ENCODE measurements at regions not wholly inside any gene's neighbourhood (a gene's known extent, or its start where the extent isn't known, plus 50 kb on each side); places are given as distances from the start of the nearest gene placed in this dataset.
"Not testable (repeated sequence)": the region's sequence is repeated elsewhere in the genome, so short reads cannot be mapped to it uniquely, and the experiment has no call there.

DNA sequence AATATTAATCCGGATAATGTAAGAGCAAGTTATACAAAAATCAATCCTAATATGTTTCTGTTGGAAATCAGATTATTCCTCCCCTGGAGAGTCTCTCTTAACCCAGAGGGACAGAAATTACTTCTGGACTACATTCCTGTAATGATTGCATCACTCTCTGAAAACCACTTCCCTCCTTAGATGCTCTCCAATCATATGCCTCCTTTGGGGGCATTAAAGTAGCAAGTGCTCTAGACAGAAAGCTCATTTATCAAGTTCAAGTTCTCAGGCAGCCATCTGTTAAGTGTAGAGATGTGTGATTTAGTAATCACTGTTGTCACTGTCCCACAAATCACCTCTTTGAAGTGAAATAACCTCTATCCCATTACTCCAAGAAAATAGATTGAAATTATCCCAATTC lies 247.1 kb downstream of the SLCO4C1 start:
- no peak for DNase-seq (ENCODE audit: low read depth, low spot score)
- no peaks in the 10 kb centered on the region for H3K36me3 ChIP-seq (ENCODE audit: insufficient read depth, insufficient read length, low read length)
- no peak overlapping the region for H3K9ac ChIP-seq (ENCODE audit: insufficient read length, low read depth)
- no peaks in the 10 kb centered on the region for H3K27me3 ChIP-seq (ENCODE audit: insufficient read depth, insufficient read length)
- TF ChIP-seq ZNF274 (IDR thresholded peaks at IDR 0.05; ENCODE audit: low read depth, low read length) (no peak), YY1 (IDR thresholded peaks at IDR 0.05; ENCODE audit: insufficient read depth, insufficient read length) (no peak), SUZ12 (IDR thresholded peaks at IDR 0.05; ENCODE audit: extremely low read depth, insufficient read depth, insufficient read length) (no peak)
- no peaks in the 10 kb centered on the region for H3K9me3 ChIP-seq (ENCODE audit: insufficient read depth, low read length)
- no peaks in the 10 kb centered on the region for H3K4me1 ChIP-seq (ENCODE audit: insufficient read depth, insufficient read length)
- H3K4me3 ChIP-seq (ENCODE audit: insufficient read length, low read depth), result no peak overlapping the region

DNA sequence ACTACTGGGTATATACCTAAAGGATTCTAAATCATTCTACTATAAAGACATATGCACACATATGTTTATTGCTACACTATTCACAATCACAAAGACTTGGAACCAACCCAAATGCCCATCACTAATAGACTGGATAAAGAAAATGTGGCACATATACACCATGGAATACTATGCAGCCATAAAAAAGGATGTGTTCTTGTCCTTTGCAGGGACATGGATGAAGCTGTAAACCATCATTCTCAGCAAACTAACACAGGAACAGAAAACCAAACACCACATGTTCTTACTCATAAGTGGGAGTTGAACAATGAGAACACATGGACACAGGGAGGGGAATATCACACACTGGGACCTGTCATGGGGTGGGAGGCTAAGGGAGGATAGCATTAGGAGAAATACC lies 249.0 kb downstream of the SLCO4C1 start:
- not testable (repeated sequence) for H3K9me3 ChIP-seq (ENCODE audit: insufficient read depth, low read length); H3K27me3 ChIP-seq (ENCODE audit: insufficient read depth, insufficient read length); H3K4me1 ChIP-seq (ENCODE audit: insufficient read depth, insufficient read length); DNase-seq (ENCODE audit: low read depth, low spot score); H3K9ac ChIP-seq (ENCODE audit: insufficient read length, low read depth); H3K36me3 ChIP-seq (ENCODE audit: insufficient read depth, insufficient read length, low read length); H3K4me3 ChIP-seq (ENCODE audit: insufficient read length, low read depth)

DNA sequence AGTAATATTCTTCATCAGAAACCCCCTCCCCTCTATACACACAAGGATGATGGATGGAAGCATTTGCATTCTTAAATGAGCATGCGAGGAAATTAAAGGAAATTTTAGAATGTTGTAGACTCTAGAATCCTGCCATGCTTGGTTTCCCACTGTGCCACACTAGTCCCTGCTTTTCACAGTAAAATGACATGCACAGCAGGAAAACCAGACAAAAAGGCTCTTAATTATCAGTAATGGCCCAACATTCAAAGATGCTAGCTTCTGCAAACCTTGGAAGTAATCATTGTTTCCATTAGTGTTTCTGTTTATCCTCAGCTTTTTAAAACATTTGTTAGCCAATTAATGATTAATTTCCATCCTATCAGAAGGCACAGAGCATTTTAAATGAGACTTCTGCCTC lies 255.8 kb downstream of the SLCO4C1 start:
- H3K27me3 ChIP-seq (ENCODE audit: insufficient read depth, insufficient read length), result no peaks in the 10 kb centered on the region
- H3K9me3 ChIP-seq (ENCODE audit: insufficient read depth, low read length), result no peaks in the 10 kb centered on the region
- H3K4me3 ChIP-seq (ENCODE audit: insufficient read length, low read depth), result no peak overlapping the region
- H3K9ac ChIP-seq (ENCODE audit: insufficient read length, low read depth), result no peak overlapping the region
- H3K36me3 ChIP-seq (ENCODE audit: insufficient read depth, insufficient read length, low read length), result no peaks in the 10 kb centered on the region
- DNase-seq (ENCODE audit: low read depth, low spot score), result no peak
- no peaks in the 10 kb centered on the region for H3K4me1 ChIP-seq (ENCODE audit: insufficient read depth, insufficient read length)
- no peak for TF ChIP-seq SUZ12 (IDR thresholded peaks at IDR 0.05; ENCODE audit: extremely low read depth, insufficient read depth, insufficient read length)
- no peak for TF ChIP-seq YY1 (IDR thresholded peaks at IDR 0.05; ENCODE audit: insufficient read depth, insufficient read length)
- TF ChIP-seq ZNF274 (IDR thresholded peaks at IDR 0.05; ENCODE audit: low read depth, low read length), result no peak

DNA sequence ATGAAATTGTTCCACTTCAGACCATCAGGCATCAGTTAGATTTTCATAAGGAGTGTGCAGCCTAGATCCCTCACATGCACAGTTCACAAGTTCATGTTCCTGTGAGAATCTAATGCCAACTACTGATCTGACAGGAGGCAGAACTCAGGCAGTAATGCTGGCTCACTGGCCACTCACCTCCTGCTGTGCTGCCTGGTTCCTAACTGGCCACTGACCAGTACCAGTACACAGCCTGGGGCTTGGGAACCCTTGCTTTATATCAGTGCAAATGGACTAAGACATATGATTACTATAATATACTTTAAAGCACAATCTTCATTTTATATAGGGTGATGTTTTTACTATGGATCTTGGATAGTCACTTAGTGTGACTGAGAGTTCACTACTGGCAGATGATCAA lies 259.2 kb downstream of the SLCO4C1 start:
- Histone ChIP-seq H3K9me3 (ENCODE audit: insufficient read depth, low read length) (no peaks in the 10 kb centered on the region), H3K4me3 (ENCODE audit: insufficient read length, low read depth) (no peak overlapping the region), H3K9ac (ENCODE audit: insufficient read length, low read depth) (no peak overlapping the region), H3K4me1 (ENCODE audit: insufficient read depth, insufficient read length) (no peaks in the 10 kb centered on the region), H3K27me3 (ENCODE audit: insufficient read depth, insufficient read length) (no peaks in the 10 kb centered on the region), H3K36me3 (ENCODE audit: insufficient read depth, insufficient read length, low read length) (no peaks in the 10 kb centered on the region)
- TF ChIP-seq ZNF274 (IDR thresholded peaks at IDR 0.05; ENCODE audit: low read depth, low read length), result no peak
- no peak for TF ChIP-seq YY1 (IDR thresholded peaks at IDR 0.05; ENCODE audit: insufficient read depth, insufficient read length)
- TF ChIP-seq SUZ12 (IDR thresholded peaks at IDR 0.05; ENCODE audit: extremely low read depth, insufficient read depth, insufficient read length), result no peak
- DNase-seq (ENCODE audit: low read depth, low spot score), result no peak

DNA sequence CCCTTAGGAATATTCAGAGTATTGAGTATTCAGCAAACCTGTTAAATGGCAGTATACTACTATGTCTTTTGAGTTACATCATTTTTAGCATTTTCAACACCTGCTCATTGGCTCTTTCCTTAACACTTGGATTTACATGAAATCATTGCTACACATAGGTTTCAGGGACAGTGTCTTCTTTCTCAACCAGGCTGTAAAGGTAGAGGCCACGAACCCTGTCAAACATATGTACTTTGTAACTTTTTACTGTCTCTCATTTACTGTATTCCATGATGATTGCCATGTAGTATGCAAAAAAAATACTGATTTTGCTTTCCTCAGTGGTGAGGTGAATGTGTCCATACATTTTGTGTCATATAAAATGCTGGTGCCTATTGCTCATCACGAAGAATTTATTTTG lies 264.4 kb downstream of the SLCO4C1 start:
- Histone ChIP-seq H3K4me1 (ENCODE audit: insufficient read depth, insufficient read length) (no peaks in the 10 kb centered on the region), H3K4me3 (ENCODE audit: insufficient read length, low read depth) (no peak overlapping the region), H3K36me3 (ENCODE audit: insufficient read depth, insufficient read length, low read length) (no peaks in the 10 kb centered on the region), H3K9me3 (ENCODE audit: insufficient read depth, low read length) (no peaks in the 10 kb centered on the region), H3K27me3 (ENCODE audit: insufficient read depth, insufficient read length) (no peaks in the 10 kb centered on the region), H3K9ac (ENCODE audit: insufficient read length, low read depth) (no peak overlapping the region)
- TF ChIP-seq SUZ12 (IDR thresholded peaks at IDR 0.05; ENCODE audit: extremely low read depth, insufficient read depth, insufficient read length) (no peak), YY1 (IDR thresholded peaks at IDR 0.05; ENCODE audit: insufficient read depth, insufficient read length) (no peak), ZNF274 (IDR thresholded peaks at IDR 0.05; ENCODE audit: low read depth, low read length) (no peak)
- DNase-seq (ENCODE audit: low read depth, low spot score), result no peak

DNA sequence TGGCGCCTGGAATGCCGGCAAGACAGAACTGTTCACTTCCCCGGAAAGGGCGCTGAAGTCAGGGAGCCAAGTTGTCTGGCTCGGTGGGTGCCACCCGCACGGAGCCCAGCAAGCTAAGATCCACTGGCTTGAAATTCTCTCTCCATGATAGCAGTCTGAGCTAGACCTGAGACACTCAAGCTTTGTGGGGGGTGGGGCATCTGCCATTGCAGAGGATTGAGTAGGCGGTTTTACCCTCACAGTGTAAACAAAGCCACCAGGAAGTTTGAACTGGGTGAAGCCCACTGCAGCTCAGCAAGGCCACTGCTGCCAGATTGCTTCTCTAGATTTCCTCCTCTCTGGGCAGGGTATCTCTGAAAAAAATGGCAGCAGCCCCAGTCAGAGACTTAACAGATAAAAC lies 277.4 kb downstream of the SLCO4C1 start:
- H3K4me3 ChIP-seq (ENCODE audit: insufficient read length, low read depth), result no peak overlapping the region
- H3K36me3 ChIP-seq (ENCODE audit: insufficient read depth, insufficient read length, low read length), result no peaks in the 10 kb centered on the region
- no peak overlapping the region for H3K9ac ChIP-seq (ENCODE audit: insufficient read length, low read depth)
- no peak for TF ChIP-seq ZNF274 (IDR thresholded peaks at IDR 0.05; ENCODE audit: low read depth, low read length)
- TF ChIP-seq SUZ12 (IDR thresholded peaks at IDR 0.05; ENCODE audit: extremely low read depth, insufficient read depth, insufficient read length), result no peak
- TF ChIP-seq YY1 (IDR thresholded peaks at IDR 0.05; ENCODE audit: insufficient read depth, insufficient read length), result no peak
- H3K4me1 ChIP-seq (ENCODE audit: insufficient read depth, insufficient read length), result no peaks in the 10 kb centered on the region
- H3K27me3 ChIP-seq (ENCODE audit: insufficient read depth, insufficient read length), result no peaks in the 10 kb centered on the region
- H3K9me3 ChIP-seq (ENCODE audit: insufficient read depth, low read length), result no peaks in the 10 kb centered on the region
- no peak for DNase-seq (ENCODE audit: low read depth, low spot score)

DNA sequence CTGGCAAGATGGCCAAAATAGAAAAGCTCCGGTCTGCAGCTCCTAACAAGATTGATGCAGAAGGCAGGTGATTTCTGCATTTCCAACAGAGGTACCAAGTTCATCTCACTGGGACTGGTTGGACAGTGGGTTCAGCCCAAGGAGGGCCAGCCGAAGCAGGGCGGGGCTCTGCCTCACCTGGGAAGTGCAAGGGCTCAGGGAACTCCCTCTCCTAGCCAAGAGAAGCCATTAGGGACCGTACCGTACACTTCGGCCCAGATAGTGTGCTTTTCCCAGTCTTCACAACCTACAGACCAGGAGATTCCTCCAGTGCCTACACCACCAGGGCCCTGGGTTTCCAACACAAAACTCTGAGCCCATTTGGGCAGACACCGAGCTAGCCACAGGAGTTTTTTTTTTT lies 277.8 kb downstream of the SLCO4C1 start:
- H3K9ac ChIP-seq (ENCODE audit: insufficient read length, low read depth), result no peak overlapping the region
- H3K9me3 ChIP-seq (ENCODE audit: insufficient read depth, low read length), result no peaks in the 10 kb centered on the region
- H3K36me3 ChIP-seq (ENCODE audit: insufficient read depth, insufficient read length, low read length), result no peaks in the 10 kb centered on the region
- H3K4me3 ChIP-seq (ENCODE audit: insufficient read length, low read depth), result no peak overlapping the region
- TF ChIP-seq ZNF274 (IDR thresholded peaks at IDR 0.05; ENCODE audit: low read depth, low read length) (no peak), YY1 (IDR thresholded peaks at IDR 0.05; ENCODE audit: insufficient read depth, insufficient read length) (no peak), SUZ12 (IDR thresholded peaks at IDR 0.05; ENCODE audit: extremely low read depth, insufficient read depth, insufficient read length) (no peak)
- DNase-seq (ENCODE audit: low read depth, low spot score), result no peak
- H3K4me1 ChIP-seq (ENCODE audit: insufficient read depth, insufficient read length), result no peaks in the 10 kb centered on the region
- no peaks in the 10 kb centered on the region for H3K27me3 ChIP-seq (ENCODE audit: insufficient read depth, insufficient read length)

DNA sequence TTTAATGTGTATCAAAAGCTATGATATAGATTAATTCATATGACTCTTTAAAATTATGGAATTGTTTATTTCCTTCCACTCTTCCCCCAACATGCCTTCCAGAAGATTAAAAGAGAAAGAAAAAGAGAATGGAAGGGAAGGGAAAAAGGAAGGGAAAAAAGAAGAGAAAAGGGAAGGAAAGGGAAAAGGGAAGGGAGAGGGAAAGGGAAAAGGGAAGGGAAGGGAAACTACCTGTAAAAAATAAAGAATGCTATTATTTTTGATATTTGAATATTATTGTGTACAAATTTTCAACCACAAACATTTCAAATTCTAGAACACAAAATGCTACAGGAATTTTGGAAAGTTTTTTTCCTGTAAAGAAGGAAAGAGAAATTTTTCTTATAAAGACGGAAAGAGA lies 281.7 kb downstream of the SLCO4C1 start:
- Histone ChIP-seq H3K4me1 (ENCODE audit: insufficient read depth, insufficient read length) (no peaks in the 10 kb centered on the region), H3K9ac (ENCODE audit: insufficient read length, low read depth) (no peak overlapping the region), H3K4me3 (ENCODE audit: insufficient read length, low read depth) (no peak overlapping the region), H3K27me3 (ENCODE audit: insufficient read depth, insufficient read length) (no peaks in the 10 kb centered on the region), H3K36me3 (ENCODE audit: insufficient read depth, insufficient read length, low read length) (no peaks in the 10 kb centered on the region), H3K9me3 (ENCODE audit: insufficient read depth, low read length) (no peaks in the 10 kb centered on the region)
- DNase-seq (ENCODE audit: low read depth, low spot score), result no peak
- TF ChIP-seq YY1 (IDR thresholded peaks at IDR 0.05; ENCODE audit: insufficient read depth, insufficient read length) (no peak), SUZ12 (IDR thresholded peaks at IDR 0.05; ENCODE audit: extremely low read depth, insufficient read depth, insufficient read length) (no peak), ZNF274 (IDR thresholded peaks at IDR 0.05; ENCODE audit: low read depth, low read length) (no peak)
